B cell (primary cell): ENCODE measurements at regions not wholly inside any gene's neighbourhood (a gene's known extent, or its start where the extent isn't known, plus 50 kb on each side); places are given as distances from the start of the nearest gene placed in this dataset.

Experiments used
- ATAC-seq: fragments of 200-7000 bp; cut with Tn5 transposase; one replicate; pipeline ENCODE4 v1.10.0; 2021; ENCODE audit warnings: low read depth, mild to moderate bottlenecking, moderate number of reproducible peaks, moderate library complexity
- CTCF ChIA-PET: fragments of 350-600 bp; sonication (Branson Sonifier 250); formaldehyde crosslinking; loops from one replicate; lab custom pipeline; 2021; ENCODE audit warnings: antibody characterized with exemption, inconsistent platforms; lab: Charles Lee
- POLR2A ChIA-PET: fragments of 350-600 bp; sonication (Branson Sonifier 250); formaldehyde crosslinking; loops from one replicate; lab custom pipeline; 2021; ENCODE audit warnings: antibody characterized with exemption; lab: Charles Lee
- DNase-seq: peaks from one replicate; pipeline ENCODE4 v3.0.0; 2013
- H2AFZ ChIP-seq: 2 replicates; pipeline ENCODE4 v1.6.1; 2012; ENCODE audit warnings: mild to moderate bottlenecking, low read depth, low read length; ENCODE audit not compliant: insufficient read depth, poor library complexity, severe bottlenecking
- H3K27ac ChIP-seq, 2 donors: 1 replicate in 1 of 2; 2 replicates in 1 of 2; pipeline ENCODE4 v1.5.1; 2012 to 2013; ENCODE audit warnings: low read length in 2 of 2, mild to moderate bottlenecking in 2 of 2, moderate library complexity in 1 of 2
- H3K27me3 ChIP-seq, 4 experiments: fragments of 200-600 bp in 1 of 4; sonication (generic) in 1 of 4; replicated peaks in 1 of 4; 1 replicate in 2 of 4; 2 replicates in 2 of 4; pipeline versions ENCODE4 v1.6.1 to v1.7.0; 2013 to 2016; ENCODE audit warnings: low read length in 3 of 4, mild to moderate bottlenecking in 2 of 4, mixed read lengths in 1 of 4, moderate library complexity in 1 of 4; ENCODE audit not compliant: insufficient read depth in 4 of 4, control insufficient read depth in 3 of 4; ENCODE audit errors: control extremely low read depth in 1 of 4
- H3K36me3 ChIP-seq, 2 experiments: replicated peaks in 1 of 2; 1 replicate in 1 of 2; 2 replicates in 1 of 2; pipeline versions ENCODE4 v1.6.1 to v1.7.1; 2013; ENCODE audit warnings: low read length in 1 of 2; ENCODE audit not compliant: insufficient read depth in 2 of 2, control insufficient read depth in 1 of 2; ENCODE audit errors: control extremely low read depth in 1 of 2, extremely low read depth in 1 of 2
- H3K4me1 ChIP-seq, 2 donors: fragments of 200-600 bp in 1 of 2; sonication (generic) in 1 of 2; 1 replicate in 1 of 2; 2 replicates in 1 of 2; pipeline versions ENCODE4 v1.5.1 to v1.6.1; 2013 to 2017; ENCODE audit warnings: low read length in 2 of 2; ENCODE audit not compliant: control insufficient read depth in 2 of 2, insufficient read depth in 2 of 2
- H3K4me2 ChIP-seq: replicated peaks from 2 replicates; pipeline ENCODE3; 2012; ENCODE audit warnings: mild to moderate bottlenecking, low read depth, low read length; ENCODE audit not compliant: poor library complexity, severe bottlenecking
- H3K4me3 ChIP-seq, 5 experiments: fragments of 200-600 bp in 1 of 5; sonication (generic) in 1 of 5; 1 replicate in 3 of 5; 2 replicates in 2 of 5; pipeline versions ENCODE4 v1.5.1 to v1.7.0; 2011 to 2016; ENCODE audit warnings: low read length in 4 of 5, mild to moderate bottlenecking in 4 of 5, low read depth in 2 of 5, control low read depth in 1 of 5, moderate library complexity in 1 of 5; ENCODE audit not compliant: insufficient read depth in 1 of 5; ENCODE audit errors: control extremely low read depth in 1 of 5, extremely low read depth in 1 of 5
- H3K79me2 ChIP-seq: fragments of 200-600 bp; sonication (generic); one replicate; pipeline ENCODE4 v1.6.0; 2016; ENCODE audit warnings: low read length; ENCODE audit not compliant: control insufficient read depth, insufficient read depth
- H3K9ac ChIP-seq: fragments of 200-600 bp; sonication (generic); 2 replicates; pipeline ENCODE4 v1.6.1; 2017; ENCODE audit warnings: mild to moderate bottlenecking, low read length, moderate library complexity
- H3K9me3 ChIP-seq, 3 donors: one replicate each; pipeline versions ENCODE4 v1.6.1 to v1.7.1; 2013; ENCODE audit warnings: low read length in 2 of 3; ENCODE audit not compliant: control insufficient read depth in 2 of 3, insufficient read depth in 1 of 3; ENCODE audit errors: control extremely low read depth in 1 of 3
- H4K20me1 ChIP-seq: 2 replicates; pipeline ENCODE4 v1.6.0; 2012; ENCODE audit warnings: mild to moderate bottlenecking, low read length; ENCODE audit not compliant: insufficient read depth, control insufficient read depth, poor library complexity, severe bottlenecking
- H3K27ac Mint-ChIP-seq: one replicate; pipeline ENCODE4 v1.8.0; 2021; ENCODE audit warnings: mixed read lengths
- H3K27me3 Mint-ChIP-seq: one replicate; pipeline ENCODE4 v1.8.0; 2021; ENCODE audit warnings: mixed read lengths
- H3K4me1 Mint-ChIP-seq: one replicate; pipeline ENCODE4 v1.8.0; 2021; ENCODE audit warnings: mixed read lengths
- H3K4me3 Mint-ChIP-seq: one replicate; pipeline ENCODE4 v1.8.0; 2021; ENCODE audit warnings: mixed read lengths
- H3K9me3 Mint-ChIP-seq: one replicate; pipeline ENCODE4 v1.8.0; 2022; ENCODE audit warnings: mixed read lengths; ENCODE audit not compliant: insufficient read depth
- EZH2 ChIP-seq: IDR thresholded peaks from 2 replicates; pipeline ENCODE4 v1.6.1; 2012; ENCODE audit warnings: borderline replicate concordance, low read depth, mild to moderate bottlenecking, moderate library complexity, low read length; ENCODE audit not compliant: insufficient read depth, poor library complexity, severe bottlenecking
- WGBS: methylation state at CpG from one replicate; pipeline ENCODE4 v1.1.5; 2013; ENCODE audit warnings: missing lambda C conversion rate; ENCODE audit not compliant: insufficient coverage; 5-methylcytosine and 5-hydroxymethylcytosine counted together
- intact Hi-C: fragments of 100-400 bp; cut with micrococcal nuclease; formaldehyde crosslinking; loops from one replicate; pipeline ENCODE4 v1.10.0; 2022
- TF ChIP-seq, protein P1 (sequence below): fragments of 200-600 bp; IDR thresholded peaks from one replicate; pipeline ENCODE4 v1.8.0; 2022; ENCODE audit warnings: antibody characterized with exemption, mild to moderate bottlenecking

DNA sequence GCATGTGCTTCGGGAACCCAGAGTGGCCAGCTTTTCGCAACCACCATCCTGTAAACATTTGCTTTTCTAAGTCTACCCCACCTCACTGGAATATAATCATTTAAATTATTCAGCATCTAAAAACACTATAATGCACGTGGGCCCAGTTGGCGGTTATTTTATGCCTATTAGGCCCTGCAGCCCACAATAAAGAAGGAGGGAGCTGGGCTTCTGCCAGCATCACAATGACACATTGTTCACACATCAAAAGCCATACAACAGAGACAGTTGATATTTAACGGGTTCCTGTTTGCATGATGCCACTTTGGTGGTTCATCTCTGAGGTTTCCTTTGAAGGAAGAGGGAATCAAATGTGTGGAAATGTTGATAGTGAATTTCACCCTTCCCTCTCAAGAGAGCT, 916.0 kb upstream of the CELF4 start:
- Histone ChIP-seq H3K36me3 (no peaks in the 10 kb centered on the region), H2AFZ (no peak overlapping the region), H3K4me3 (no peak overlapping the region), H3K27ac (no peak overlapping the region), H3K9me3 (no peaks in the 10 kb centered on the region), H3K4me2 (no peak overlapping the region), H3K4me1 (no peaks in the 10 kb centered on the region), H3K9ac (no peak overlapping the region), H3K79me2 (no peaks in the 10 kb centered on the region), H4K20me1 (no peaks in the 10 kb centered on the region), H3K27me3 (no peaks in the 10 kb centered on the region)
- ATAC-seq (no peak), DNase-seq (no peak)
- H3K27me3 Mint-ChIP-seq: no peaks in the 10 kb centered on the region
- no CpG with 5 or more reads among the region's 5 CpGs for WGBS
- intact Hi-C loops: no loop called here
- peaks cover 5% of the 10 kb centered on the region for H3K9me3 Mint-ChIP-seq
- ChIA-PET POLR2A (no interaction called here), CTCF (no interaction called here)
- TF ChIP-seq EZH2: no peak
- TF ChIP-seq, protein P1, sequence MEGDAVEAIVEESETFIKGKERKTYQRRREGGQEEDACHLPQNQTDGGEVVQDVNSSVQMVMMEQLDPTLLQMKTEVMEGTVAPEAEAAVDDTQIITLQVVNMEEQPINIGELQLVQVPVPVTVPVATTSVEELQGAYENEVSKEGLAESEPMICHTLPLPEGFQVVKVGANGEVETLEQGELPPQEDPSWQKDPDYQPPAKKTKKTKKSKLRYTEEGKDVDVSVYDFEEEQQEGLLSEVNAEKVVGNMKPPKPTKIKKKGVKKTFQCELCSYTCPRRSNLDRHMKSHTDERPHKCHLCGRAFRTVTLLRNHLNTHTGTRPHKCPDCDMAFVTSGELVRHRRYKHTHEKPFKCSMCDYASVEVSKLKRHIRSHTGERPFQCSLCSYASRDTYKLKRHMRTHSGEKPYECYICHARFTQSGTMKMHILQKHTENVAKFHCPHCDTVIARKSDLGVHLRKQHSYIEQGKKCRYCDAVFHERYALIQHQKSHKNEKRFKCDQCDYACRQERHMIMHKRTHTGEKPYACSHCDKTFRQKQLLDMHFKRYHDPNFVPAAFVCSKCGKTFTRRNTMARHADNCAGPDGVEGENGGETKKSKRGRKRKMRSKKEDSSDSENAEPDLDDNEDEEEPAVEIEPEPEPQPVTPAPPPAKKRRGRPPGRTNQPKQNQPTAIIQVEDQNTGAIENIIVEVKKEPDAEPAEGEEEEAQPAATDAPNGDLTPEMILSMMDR: no peak
- H3K4me3 Mint-ChIP-seq: no peak overlapping the region
- no peaks in the 10 kb centered on the region for H3K4me1 Mint-ChIP-seq
- no peak overlapping the region for H3K27ac Mint-ChIP-seq

GRCh38 chr18:38475686-38476085, 910.1 kb upstream of the CELF4 start:
- ATAC-seq (no peak), DNase-seq (no peak)
- H3K27me3 ChIP-seq: no peaks in the 10 kb centered on the region
- H3K36me3 ChIP-seq: no peaks in the 10 kb centered on the region
- H3K4me3 Mint-ChIP-seq: no peak overlapping the region
- H4K20me1 ChIP-seq: no peaks in the 10 kb centered on the region
- no peak overlapping the region for H3K4me3 ChIP-seq
- peaks cover 11% of the 10 kb centered on the region for H3K9me3 Mint-ChIP-seq
- no peak overlapping the region for H3K27ac ChIP-seq
- 80% methylated on average over 1 of the region's 2 CpGs for WGBS
- ChIA-PET POLR2A (no interaction called here), CTCF (no interaction called here)
- no peak overlapping the region for H2AFZ ChIP-seq
- no peak overlapping the region for H3K9ac ChIP-seq
- H3K4me1 Mint-ChIP-seq: no peaks in the 10 kb centered on the region
- no peaks in the 10 kb centered on the region for H3K4me1 ChIP-seq
- H3K27me3 Mint-ChIP-seq: no peaks in the 10 kb centered on the region
- intact Hi-C loops: no loop called here
- no peak for TF ChIP-seq EZH2
- TF ChIP-seq, protein P1: no peak
- H3K27ac Mint-ChIP-seq: no peak overlapping the region
- H3K79me2 ChIP-seq: no peaks in the 10 kb centered on the region
- H3K4me2 ChIP-seq: no peak overlapping the region
- no peaks in the 10 kb centered on the region for H3K9me3 ChIP-seq
